Endodermal cell (in vitro differentiated cells): ENCODE measurements at regions not wholly inside any gene's neighbourhood (a gene's known extent, or its start where the extent isn't known, plus 50 kb on each side); places are given as distances from the start of the nearest gene placed in this dataset.
"Not testable (repeated sequence)": the region's sequence is repeated elsewhere in the genome, so short reads cannot be mapped to it uniquely, and the experiment has no call there.

Experiments
- DNase-seq: peaks from one replicate; pipeline ENCODE4 v3.0.0-alpha.2; 2017
- H3K27ac ChIP-seq: 2 replicates; pipeline ENCODE4 v1.5.1; 2013; ENCODE audit warnings: mild to moderate bottlenecking, low read depth, low read length, moderate library complexity
- H3K27me3 ChIP-seq: 2 replicates; pipeline ENCODE4 v1.6.1; 2013; ENCODE audit warnings: mild to moderate bottlenecking, low read length, moderate library complexity; ENCODE audit not compliant: insufficient read depth, control insufficient read depth, poor library complexity, severe bottlenecking
- H3K36me3 ChIP-seq: 2 replicates; pipeline ENCODE4 v1.7.0; 2013; ENCODE audit warnings: mild to moderate bottlenecking, low read length, moderate library complexity; ENCODE audit not compliant: control insufficient read depth, insufficient read depth
- H3K4me1 ChIP-seq: one replicate; pipeline ENCODE4 v1.7.0; 2013; ENCODE audit warnings: low read length; ENCODE audit not compliant: control insufficient read depth, insufficient read depth
- H3K4me3 ChIP-seq: 2 replicates; pipeline ENCODE4 v1.5.1; 2013; ENCODE audit warnings: mild to moderate bottlenecking, low read length, moderate library complexity
- H3K9ac ChIP-seq: 2 replicates; pipeline ENCODE4 v1.6.1; 2013; ENCODE audit warnings: mild to moderate bottlenecking, low read length, moderate library complexity; ENCODE audit not compliant: poor library complexity, severe bottlenecking; ENCODE audit errors: extremely low read depth
- H3K9me3 ChIP-seq: 2 replicates; pipeline ENCODE4 v1.6.1; 2013; ENCODE audit warnings: mild to moderate bottlenecking, low read length, moderate library complexity; ENCODE audit not compliant: control insufficient read depth
- H3K27ac Mint-ChIP-seq: 2 replicates; pipeline ENCODE4 v1.8.0; 2020; ENCODE audit warnings: mixed read lengths
- H3K27me3 Mint-ChIP-seq: 2 replicates; pipeline ENCODE4 v1.8.0; 2021; ENCODE audit warnings: mild to moderate bottlenecking, mixed read lengths; ENCODE audit not compliant: insufficient read depth
- H3K36me3 Mint-ChIP-seq: 2 replicates; pipeline ENCODE4 v1.8.0; 2020; ENCODE audit warnings: low read depth, mixed read lengths
- H3K4me1 Mint-ChIP-seq: 2 replicates; pipeline ENCODE4 v1.8.0; 2020; ENCODE audit warnings: mixed read lengths
- H3K4me3 Mint-ChIP-seq: 2 replicates; pipeline ENCODE4 v1.8.0; 2020; ENCODE audit warnings: mild to moderate bottlenecking, moderate library complexity, mixed read lengths
- H3K9me3 Mint-ChIP-seq: 2 replicates; pipeline ENCODE4 v1.8.0; 2020; ENCODE audit warnings: mild to moderate bottlenecking, mixed read lengths
- WGBS, 2 experiments: methylation state at CpG; one replicate each; pipeline versions ENCODE4 v1.1.5 to v1.1.7; 2013; ENCODE audit warnings: missing lambda C conversion rate in 2 of 2, mixed read lengths in 1 of 2; ENCODE audit not compliant: insufficient coverage in 1 of 2, insufficient read length in 1 of 2; 5-methylcytosine and 5-hydroxymethylcytosine counted together
- TF ChIP-seq, protein P1 (sequence below): fragments of 200-600 bp; sonication (generic); conservative IDR thresholded peaks from 2 replicates; pipeline ENCODE4 v1.5.0; 2021; ENCODE audit warnings: antibody characterized with exemption, mild to moderate bottlenecking

DNA sequence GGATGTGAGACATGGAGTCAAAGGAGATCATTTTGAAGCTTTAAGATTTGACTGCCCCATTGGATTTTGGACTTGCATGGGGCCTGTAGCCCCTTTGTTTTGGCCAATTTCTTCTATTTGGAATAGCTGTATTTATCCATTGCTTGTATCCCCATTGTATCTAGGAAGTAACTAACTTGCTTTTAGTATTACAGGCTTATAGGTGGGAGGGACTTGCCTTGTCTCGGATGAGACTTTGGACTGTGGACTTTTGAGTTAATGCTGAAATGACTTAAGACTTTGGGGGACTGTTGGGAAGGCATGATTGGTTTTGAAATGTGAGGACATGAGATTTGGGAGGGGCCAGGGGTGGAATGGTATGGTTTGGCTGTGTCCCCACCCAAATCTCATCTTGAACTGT is 105.2 kb downstream of the FOXD2 start:
- DNase-seq, H3K9me3 ChIP-seq, H3K36me3 Mint-ChIP-seq, H3K27ac Mint-ChIP-seq, H3K4me1 ChIP-seq, H3K9ac ChIP-seq, H3K4me1 Mint-ChIP-seq, H3K27ac ChIP-seq, H3K4me3 Mint-ChIP-seq, H3K27me3 ChIP-seq, H3K4me3 ChIP-seq, H3K36me3 ChIP-seq, H3K27me3 Mint-ChIP-seq: not testable (repeated sequence)
- WGBS, 2 experiments: 80 to 96% methylated on average over 1 of the region's 1 CpG
- peaks cover 15% of the 10 kb centered on the region for H3K9me3 Mint-ChIP-seq

DNA sequence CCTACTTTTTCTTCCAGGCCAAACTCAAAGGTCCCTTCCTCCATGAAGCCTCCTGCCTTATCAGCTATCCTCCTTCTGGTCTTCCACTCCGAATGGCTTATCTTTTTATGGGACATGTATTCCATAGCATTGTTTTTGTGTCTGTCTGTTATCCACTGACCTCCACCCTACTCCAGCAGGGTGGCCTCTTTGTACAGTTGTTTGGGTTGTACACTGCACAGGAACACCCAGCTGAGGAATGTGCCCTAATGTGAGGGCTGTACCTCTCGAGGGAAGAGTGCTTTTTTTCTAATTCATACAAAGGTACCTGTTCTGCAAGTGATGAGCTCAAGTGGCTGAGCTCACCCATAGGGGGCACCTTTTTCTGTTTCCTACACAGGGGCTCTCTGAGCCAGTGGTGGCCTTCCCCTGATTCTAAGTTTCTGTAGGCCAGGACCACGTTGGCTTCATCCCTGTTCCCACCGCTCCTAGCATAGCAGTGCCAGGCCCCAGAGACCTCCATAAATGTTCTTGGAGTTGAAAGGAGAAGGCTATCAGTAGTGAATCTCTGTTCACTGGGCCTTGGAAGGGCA is 108.2 kb downstream of the FOXD2 start:
- no peaks in the 10 kb centered on the region for H3K36me3 ChIP-seq
- no peak overlapping the region for H3K4me3 ChIP-seq
- WGBS, 2 experiments: 90% methylated on average over 3 to 4 of the region's 4 CpGs
- TF ChIP-seq, protein P1, sequence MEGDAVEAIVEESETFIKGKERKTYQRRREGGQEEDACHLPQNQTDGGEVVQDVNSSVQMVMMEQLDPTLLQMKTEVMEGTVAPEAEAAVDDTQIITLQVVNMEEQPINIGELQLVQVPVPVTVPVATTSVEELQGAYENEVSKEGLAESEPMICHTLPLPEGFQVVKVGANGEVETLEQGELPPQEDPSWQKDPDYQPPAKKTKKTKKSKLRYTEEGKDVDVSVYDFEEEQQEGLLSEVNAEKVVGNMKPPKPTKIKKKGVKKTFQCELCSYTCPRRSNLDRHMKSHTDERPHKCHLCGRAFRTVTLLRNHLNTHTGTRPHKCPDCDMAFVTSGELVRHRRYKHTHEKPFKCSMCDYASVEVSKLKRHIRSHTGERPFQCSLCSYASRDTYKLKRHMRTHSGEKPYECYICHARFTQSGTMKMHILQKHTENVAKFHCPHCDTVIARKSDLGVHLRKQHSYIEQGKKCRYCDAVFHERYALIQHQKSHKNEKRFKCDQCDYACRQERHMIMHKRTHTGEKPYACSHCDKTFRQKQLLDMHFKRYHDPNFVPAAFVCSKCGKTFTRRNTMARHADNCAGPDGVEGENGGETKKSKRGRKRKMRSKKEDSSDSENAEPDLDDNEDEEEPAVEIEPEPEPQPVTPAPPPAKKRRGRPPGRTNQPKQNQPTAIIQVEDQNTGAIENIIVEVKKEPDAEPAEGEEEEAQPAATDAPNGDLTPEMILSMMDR: peak; percentile 73
- Mint-ChIP-seq H3K36me3 (no peaks in the 10 kb centered on the region), H3K4me3 (no peak overlapping the region), H3K9me3 (peaks cover 15% of the 10 kb centered on the region), H3K27me3 (peaks cover 1% of the 10 kb centered on the region), H3K27ac (no peak overlapping the region), H3K4me1 (peaks cover 8% of the 10 kb centered on the region)
- DNase-seq: peak; percentile 71
- H3K9me3 ChIP-seq: peaks cover 9% of the 10 kb centered on the region
- H3K27me3 ChIP-seq: no peaks in the 10 kb centered on the region
- H3K4me1 ChIP-seq: no peaks in the 10 kb centered on the region
- H3K27ac ChIP-seq: no peak overlapping the region
- H3K9ac ChIP-seq: no peak overlapping the region

DNA sequence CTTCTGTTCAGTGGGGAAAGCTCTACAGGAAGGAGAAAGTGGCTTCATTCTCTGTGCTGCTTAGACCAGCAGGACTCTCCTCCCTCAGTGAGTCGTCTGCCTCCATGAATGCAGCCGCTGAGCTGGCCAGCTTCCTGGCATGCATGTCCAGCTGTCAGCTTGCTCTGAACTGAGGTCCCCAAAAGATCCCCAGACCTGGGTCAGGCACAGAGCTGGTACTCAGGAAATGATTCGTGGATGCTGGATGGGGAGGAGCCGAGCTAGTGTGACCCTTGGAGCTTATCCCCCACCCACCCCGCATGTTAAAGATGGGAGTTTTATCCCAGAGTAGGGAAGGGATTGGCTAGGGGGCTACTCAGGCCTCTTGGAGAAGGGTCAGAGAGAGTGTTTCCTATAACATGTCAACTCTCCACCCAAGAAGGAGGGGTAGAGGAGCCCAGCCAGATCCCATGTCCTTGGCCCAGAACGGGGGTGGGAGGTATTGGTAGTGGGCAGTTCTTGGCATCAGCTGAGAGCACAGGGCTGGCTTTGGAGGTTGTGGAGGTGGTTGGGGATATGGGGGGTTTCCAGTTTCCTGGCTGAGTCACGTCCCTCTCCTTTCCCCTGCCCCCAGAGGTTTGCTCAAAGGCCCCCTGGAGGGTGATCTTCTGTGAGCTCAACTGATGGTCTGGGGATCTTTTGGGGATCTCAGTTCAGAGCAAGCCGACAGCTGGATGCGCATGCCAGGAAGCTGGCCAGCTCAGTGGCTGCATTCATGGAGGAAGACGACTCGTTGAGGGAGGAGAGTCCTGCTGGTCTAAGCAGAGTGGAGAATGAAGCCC is 110.1 kb downstream of the FOXD2 start:
- H3K9me3 ChIP-seq: no peaks in the 10 kb centered on the region
- no peaks in the 10 kb centered on the region for H3K36me3 ChIP-seq
- WGBS, 2 experiments: 60 to 66% methylated on average over 2 to 11 of the region's 11 CpGs
- Mint-ChIP-seq H3K4me1 (peaks cover 19% of the 10 kb centered on the region), H3K9me3 (no peaks in the 10 kb centered on the region), H3K27ac (no peak overlapping the region), H3K27me3 (peaks cover 1% of the 10 kb centered on the region), H3K4me3 (no peak overlapping the region), H3K36me3 (no peaks in the 10 kb centered on the region)
- TF ChIP-seq, protein P1: no peak
- no peak overlapping the region for H3K27ac ChIP-seq
- no peaks in the 10 kb centered on the region for H3K27me3 ChIP-seq
- DNase-seq: peak; percentile 69
- no peak overlapping the region for H3K4me3 ChIP-seq
- H3K9ac ChIP-seq: no peak overlapping the region
- no peaks in the 10 kb centered on the region for H3K4me1 ChIP-seq
